Suppressor macrophage treated with lipopolysaccharide for 1 hour (primary cell): ENCODE measurements at regions not wholly inside any gene's neighbourhood (a gene's known extent, or its start where the extent isn't known, plus 50 kb on each side); places are given as distances from the start of the nearest gene placed in this dataset.
A peak's percentile ranks its signal among the peaks of the same experiment; 100 is the strongest.

ENCODE experiments used
- DNase-seq, 3 donors: peaks; one replicate each; pipeline ENCODE4 v3.0.0-alpha.2; 2020 to 2022

GRCh38 chr12:98453070-98453469 lies 62.3 kb upstream of the TMPO start:
- DNase-seq, result peak; percentile 77 to 82 (median 79)

- no peak for DNase-seq
Measured at GRCh38 chr12:98453492-98453891, 61.9 kb upstream of the TMPO start.

- peak in 2 of 3 donors; percentile 35 to 51 for DNase-seq
Measured at GRCh38 chr12:98456041-98456440, 59.3 kb upstream of the TMPO start.

GRCh38 chr12:98456576-98457573 lies 58.5 kb upstream of the TMPO start:
- DNase-seq, result peak; percentile 65 to 86 (median 77)

- DNase-seq, result peak; percentile 83 to 93 (median 93)
Measured at GRCh38 chr12:98464190-98464589, 51.2 kb upstream of the TMPO start.

- DNase-seq, result no peak
Measured at GRCh38 chr12:98465505-98465904, 49.9 kb upstream of the TMPO start.
